K562 (cell line): ENCODE measurements at regions not wholly inside any gene's neighbourhood (a gene's known extent, or its start where the extent isn't known, plus 50 kb on each side); places are given as distances from the start of the nearest gene placed in this dataset.

Source experiments
- ATAC-seq: fragments of 200-7000 bp; cut with Tn5 transposase; 3 replicates; pipeline ENCODE4 v1.9.1; 2020; ENCODE audit warnings: moderate library complexity
- BruUV-seq: library from RNA; stranded (reverse); fragments of 400-500 nt; replicated peaks from 2 replicates; lab custom pipeline; 2021; lab: Mats Ljungman, UMichigan
- CTCF ChIA-PET: fragments of 300-600 bp; formaldehyde crosslinking; extraction: SDS; loops from one replicate; lab custom pipeline; 2021; ENCODE audit warnings: low intra/inter-chr PET ratio; lab: Yijun Ruan, JAX
- POLR2A ChIA-PET: fragments of 300-600, 350-650 bp; sonication (Branson Sonifier 250); formaldehyde crosslinking; extraction: SDS; loops from one replicate; lab custom pipeline; 2021; ENCODE audit warnings: antibody characterized with exemption, inconsistent platforms; lab: Yijun Ruan, JAX
- DNase-seq, 4 experiments: peaks; one replicate each; pipeline versions ENCODE4 v3.0.0 to v3.0.0-alpha.2; 2011 to 2018; ENCODE audit warnings: low spot score in 3 of 4, mixed read lengths in 3 of 4; ENCODE audit errors: extremely low read depth in 1 of 4
- FAIRE-seq: peaks from 2 replicates; lab custom pipeline; 2011; peaks lifted over from hg19 to GRCh38; lab: Jason Lieb, UNC
- H2AFZ ChIP-seq: 2 replicates; pipeline ENCODE4 v1.6.0; 2011; ENCODE audit warnings: low read depth, low read length, control low read depth, inconsistent platforms
- H3K27ac ChIP-seq: fragments of 200-600 bp; 3 replicates; pipeline ENCODE4 v1.8.0; 2011; ENCODE audit warnings: low read depth, mild to moderate bottlenecking, control low read depth, inconsistent platforms, low read length, moderate library complexity, mixed read lengths; ENCODE audit errors: extremely low read depth
- H3K27me3 ChIP-seq, 2 experiments: fragments of 300-600 bp in 1 of 2; 2 replicates in 1 of 2; 3 replicates in 1 of 2; pipeline versions ENCODE4 v1.6.0 to v1.8.0; 2011; ENCODE audit warnings: inconsistent platforms in 2 of 2, low read length in 2 of 2, mild to moderate bottlenecking in 1 of 2, mixed read lengths in 1 of 2, moderate library complexity in 1 of 2; ENCODE audit not compliant: control insufficient read depth in 2 of 2, insufficient read depth in 2 of 2
- H3K36me3 ChIP-seq: fragments of 300-600 bp; 3 replicates; pipeline ENCODE4 v1.8.0; 2011; ENCODE audit warnings: mild to moderate bottlenecking, low read length, inconsistent platforms; ENCODE audit not compliant: control insufficient read depth, insufficient read depth
- H3K4me1 ChIP-seq, 2 experiments: fragments of 200-600 bp in 1 of 2; replicated peaks in 1 of 2; 2 replicates in 1 of 2; 3 replicates in 1 of 2; pipeline versions ENCODE4 v1.5.1 to v1.8.0; 2011; ENCODE audit warnings: inconsistent platforms in 2 of 2, low read length in 2 of 2, mild to moderate bottlenecking in 1 of 2, mixed read lengths in 1 of 2, moderate library complexity in 1 of 2; ENCODE audit not compliant: control insufficient read depth in 2 of 2, insufficient read depth in 2 of 2
- H3K4me2 ChIP-seq: 2 replicates; pipeline ENCODE4 v1.6.1; 2011; ENCODE audit warnings: low read length, control low read depth, inconsistent platforms, mixed read lengths; ENCODE audit not compliant: insufficient read depth
- H3K4me3 ChIP-seq: fragments of 200-600 bp; sonication (generic), shearing (Covaris generic); 2 replicates; pipeline ENCODE4 v1.5.1; 2016; ENCODE audit warnings: control low read depth, inconsistent platforms
- H3K79me2 ChIP-seq: fragments of 200-600 bp; 3 replicates; pipeline ENCODE4 v1.8.0; 2011; ENCODE audit warnings: low read length, inconsistent platforms; ENCODE audit not compliant: control insufficient read depth, insufficient read depth
- H3K9ac ChIP-seq, 2 experiments: 2 replicates each; pipeline versions ENCODE4 v1.6.0 to v1.6.1; 2011; ENCODE audit warnings: low read depth in 2 of 2, low read length in 2 of 2, control low read depth in 1 of 2, inconsistent platforms in 1 of 2, mild to moderate bottlenecking in 1 of 2, mixed read lengths in 1 of 2; ENCODE audit not compliant: insufficient read depth in 1 of 2
- H3K9me1 ChIP-seq: one replicate; pipeline ENCODE4 v1.6.0; 2011; ENCODE audit warnings: inconsistent platforms, mild to moderate bottlenecking, low read length, moderate library complexity; ENCODE audit not compliant: control insufficient read depth, insufficient read depth
- H3K9me3 ChIP-seq: replicated peaks from 2 replicates; pipeline ENCODE4 v1.5.1; 2011; ENCODE audit warnings: low read depth, low read length, inconsistent platforms; ENCODE audit not compliant: control insufficient read depth, insufficient read depth
- H4K20me1 ChIP-seq: replicated peaks from 2 replicates; pipeline ENCODE4 v1.6.1; 2011; ENCODE audit warnings: low read length, inconsistent platforms, mixed read lengths; ENCODE audit not compliant: control insufficient read depth, insufficient read depth
- HDAC1 ChIP-seq, 2 experiments: fragments of 450-650 bp; IDR thresholded peaks; 2 replicates each; pipeline ENCODE4 v1.6.1; 2016 to 2017; ENCODE audit warnings: inconsistent platforms in 1 of 2, mild to moderate bottlenecking in 1 of 2, moderate library complexity in 1 of 2
- MEIS2 ChIP-seq: fragments of 450-650 bp; IDR thresholded peaks from 2 replicates; pipeline ENCODE4 v1.6.1; 2014; ENCODE audit warnings: mild to moderate bottlenecking; ENCODE audit not compliant: partially characterized antibody
- NR2F6 ChIP-seq: fragments of 450-650 bp; formaldehyde crosslinking; IDR thresholded peaks from 2 replicates; pipeline ENCODE4 v1.4.0; 2020; ENCODE audit warnings: mild to moderate bottlenecking
- PHB ChIP-seq: fragments of 250-450 bp; sonication (Bioruptor Pico); IDR thresholded peaks from 2 replicates; pipeline ENCODE4 v1.5.0; 2021
- POLR2AphosphoS5 ChIP-seq: IDR thresholded peaks from 2 replicates; pipeline ENCODE4 v1.6.1; 2011; ENCODE audit warnings: mild to moderate bottlenecking, low read depth, low read length, moderate library complexity; ENCODE audit not compliant: control insufficient read depth, insufficient read depth
- RBM14 ChIP-seq: fragments of 200-400 bp; formaldehyde crosslinking; IDR thresholded peaks from 2 replicates; pipeline ENCODE4 v1.6.1; 2018; ENCODE audit warnings: low read depth, mild to moderate bottlenecking, low read length, moderate library complexity, borderline replicate concordance; ENCODE audit not compliant: insufficient read depth
- ZNF830 ChIP-seq: fragments of 250-450 bp; sonication (Bioruptor Pico); IDR thresholded peaks from 2 replicates; pipeline ENCODE4 v1.5.0; 2021; ENCODE audit warnings: mild to moderate bottlenecking
- WGBS: fragments of 100-300 bp; shearing (Covaris generic); methylation state at CpG from one replicate; pipeline ENCODE4 v1.1.6; 2016; ENCODE audit warnings: low coverage, mixed read lengths; ENCODE audit not compliant: insufficient coverage; ENCODE audit errors: missing lambda C conversion rate; 5-methylcytosine and 5-hydroxymethylcytosine counted together
- in situ Hi-C: fragments of 300-500 bp; cut with MboI; formaldehyde crosslinking; loops from 4 replicates; pipeline ENCODE4 v1.15.0; 2018; ENCODE audit warnings: inconsistent platforms, mixed read lengths
- intact Hi-C: fragments of 100-400 bp; cut with micrococcal nuclease; formaldehyde crosslinking; loops from 2 replicates; pipeline ENCODE4 v1.14.2; 2022
- TF ChIP-seq, protein P1 (sequence below): fragments of 250-450 bp; sonication (Bioruptor Pico); IDR thresholded peaks from 2 replicates; pipeline ENCODE4 v1.4.0; 2020; ENCODE audit warnings: borderline replicate concordance
- TF ChIP-seq, protein P2 (sequence below): fragments of 450-650 bp; IDR thresholded peaks from 2 replicates; pipeline ENCODE4 v1.6.1; 2016
- TF ChIP-seq, protein P3 (sequence below): fragments of 250-450 bp; sonication (Bioruptor Pico); IDR thresholded peaks from 2 replicates; pipeline ENCODE4 v1.5.0; 2021; ENCODE audit warnings: mild to moderate bottlenecking, borderline replicate concordance

DNA sequence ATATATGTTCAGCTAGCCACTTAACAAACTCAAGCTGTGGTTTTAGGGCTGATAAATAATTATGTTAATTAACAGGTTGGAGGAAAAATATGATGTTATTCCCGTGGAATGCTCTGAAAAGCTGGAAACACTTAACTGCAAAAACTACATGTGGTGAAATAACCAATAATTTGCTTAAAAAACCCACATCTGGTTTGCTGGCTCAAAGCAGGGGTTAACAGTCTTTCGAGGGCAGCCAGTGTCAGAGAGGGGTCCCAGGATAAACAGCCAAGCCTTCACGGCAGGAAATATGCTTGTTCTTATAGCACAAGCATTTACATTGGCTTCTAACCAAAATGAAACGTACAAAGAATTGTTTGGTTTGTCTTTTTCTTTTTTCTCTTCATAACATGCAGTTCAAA, 254.0 kb upstream of the GAS1 start:
- no peaks in the 10 kb centered on the region for H3K9me3 ChIP-seq
- ATAC-seq (no peak), DNase-seq (no peak), FAIRE-seq (no peak)
- peaks cover 3 to 12% of the 10 kb centered on the region in 2 experiments; a peak in 1 of 5 replicates for H3K27me3 ChIP-seq
- no peak overlapping the region for H3K9ac ChIP-seq
- H3K4me1 ChIP-seq, result no peaks in the 10 kb centered on the region
- intact Hi-C loops, result no loop called here
- no peak overlapping the region for H3K27ac ChIP-seq
- no peaks in the 10 kb centered on the region for H3K9me1 ChIP-seq
- H3K4me2 ChIP-seq, result no peak overlapping the region
- H2AFZ ChIP-seq, result no peak overlapping the region
- H3K36me3 ChIP-seq, result no peaks in the 10 kb centered on the region
- BruUV-seq, result no TSS peak
- no peak overlapping the region for H3K4me3 ChIP-seq
- ChIA-PET POLR2A (no interaction called here), CTCF (no interaction called here)
- no peaks in the 10 kb centered on the region for H3K79me2 ChIP-seq
- in situ Hi-C loops, result no loop called here
- H4K20me1 ChIP-seq, result no peaks in the 10 kb centered on the region
- 3% methylated on average over 4 of the region's 4 CpGs for WGBS
- TF ChIP-seq NR2F6 (CRISPR knock-in tag), result no peak
- TF ChIP-seq, protein P1, sequence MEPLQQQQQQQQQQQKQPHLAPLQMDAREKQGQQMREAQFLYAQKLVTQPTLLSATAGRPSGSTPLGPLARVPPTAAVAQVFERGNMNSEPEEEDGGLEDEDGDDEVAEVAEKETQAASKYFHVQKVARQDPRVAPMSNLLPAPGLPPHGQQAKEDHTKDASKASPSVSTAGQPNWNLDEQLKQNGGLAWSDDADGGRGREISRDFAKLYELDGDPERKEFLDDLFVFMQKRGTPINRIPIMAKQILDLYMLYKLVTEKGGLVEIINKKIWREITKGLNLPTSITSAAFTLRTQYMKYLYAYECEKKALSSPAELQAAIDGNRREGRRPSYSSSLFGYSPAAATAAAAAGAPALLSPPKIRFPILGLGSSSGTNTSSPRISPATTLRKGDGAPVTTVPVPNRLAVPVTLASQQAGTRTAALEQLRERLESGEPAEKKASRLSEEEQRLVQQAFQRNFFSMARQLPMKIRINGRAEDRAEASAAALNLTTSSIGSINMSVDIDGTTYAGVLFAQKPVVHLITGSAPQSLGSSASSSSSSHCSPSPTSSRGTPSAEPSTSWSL (CRISPR knock-in tag), result no peak
- TF ChIP-seq MEIS2, result no peak
- TF ChIP-seq ZNF830 (CRISPR knock-in tag), result no peak
- TF ChIP-seq, protein P2, sequence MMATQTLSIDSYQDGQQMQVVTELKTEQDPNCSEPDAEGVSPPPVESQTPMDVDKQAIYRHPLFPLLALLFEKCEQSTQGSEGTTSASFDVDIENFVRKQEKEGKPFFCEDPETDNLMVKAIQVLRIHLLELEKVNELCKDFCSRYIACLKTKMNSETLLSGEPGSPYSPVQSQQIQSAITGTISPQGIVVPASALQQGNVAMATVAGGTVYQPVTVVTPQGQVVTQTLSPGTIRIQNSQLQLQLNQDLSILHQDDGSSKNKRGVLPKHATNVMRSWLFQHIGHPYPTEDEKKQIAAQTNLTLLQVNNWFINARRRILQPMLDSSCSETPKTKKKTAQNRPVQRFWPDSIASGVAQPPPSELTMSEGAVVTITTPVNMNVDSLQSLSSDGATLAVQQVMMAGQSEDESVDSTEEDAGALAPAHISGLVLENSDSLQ, result no peak
- TF ChIP-seq, protein P3, sequence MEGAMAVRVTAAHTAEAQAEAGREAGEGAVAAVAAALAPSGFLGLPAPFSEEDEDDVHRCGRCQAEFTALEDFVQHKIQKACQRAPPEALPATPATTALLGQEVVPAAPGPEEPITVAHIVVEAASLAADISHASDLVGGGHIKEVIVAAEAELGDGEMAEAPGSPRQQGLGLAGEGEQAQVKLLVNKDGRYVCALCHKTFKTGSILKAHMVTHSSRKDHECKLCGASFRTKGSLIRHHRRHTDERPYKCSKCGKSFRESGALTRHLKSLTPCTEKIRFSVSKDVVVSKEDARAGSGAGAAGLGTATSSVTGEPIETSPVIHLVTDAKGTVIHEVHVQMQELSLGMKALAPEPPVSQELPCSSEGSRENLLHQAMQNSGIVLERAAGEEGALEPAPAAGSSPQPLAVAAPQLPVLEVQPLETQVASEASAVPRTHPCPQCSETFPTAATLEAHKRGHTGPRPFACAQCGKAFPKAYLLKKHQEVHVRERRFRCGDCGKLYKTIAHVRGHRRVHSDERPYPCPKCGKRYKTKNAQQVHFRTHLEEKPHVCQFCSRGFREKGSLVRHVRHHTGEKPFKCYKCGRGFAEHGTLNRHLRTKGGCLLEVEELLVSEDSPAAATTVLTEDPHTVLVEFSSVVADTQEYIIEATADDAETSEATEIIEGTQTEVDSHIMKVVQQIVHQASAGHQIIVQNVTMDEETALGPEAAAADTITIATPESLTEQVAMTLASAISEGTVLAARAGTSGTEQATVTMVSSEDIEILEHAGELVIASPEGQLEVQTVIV, result no peak
- no peak for TF ChIP-seq RBM14
- no peak for TF ChIP-seq HDAC1 (IDR thresholded peaks at IDR 0.05)
- TF ChIP-seq PHB (CRISPR knock-in tag), result no peak
- no peak for TF ChIP-seq POLR2AphosphoS5
